Testis (tissue), 2 donors: ENCODE measurements at regions not wholly inside any gene's neighbourhood (a gene's known extent, or its start where the extent isn't known, plus 50 kb on each side); places are given as distances from the start of the nearest gene placed in this dataset.

Source experiments
- POLR2A ChIP-seq: fragments of 450-650 bp; IDR thresholded peaks from one replicate; pipeline ENCODE4 v1.6.1; 2017; ENCODE audit warnings: antibody characterized with exemption, mild to moderate bottlenecking, moderate library complexity
- TF ChIP-seq, protein P1 (sequence below), 3 experiments: fragments of 450-650 bp in 2 of 3; fragments of 200-600 bp in 1 of 3; sonication (generic) in 1 of 3; IDR thresholded peaks; one replicate each; pipeline ENCODE4 v1.5.1; 2016 to 2019; ENCODE audit warnings: antibody characterized with exemption in 3 of 3, mild to moderate bottlenecking in 2 of 3, moderate library complexity in 1 of 3

DNA sequence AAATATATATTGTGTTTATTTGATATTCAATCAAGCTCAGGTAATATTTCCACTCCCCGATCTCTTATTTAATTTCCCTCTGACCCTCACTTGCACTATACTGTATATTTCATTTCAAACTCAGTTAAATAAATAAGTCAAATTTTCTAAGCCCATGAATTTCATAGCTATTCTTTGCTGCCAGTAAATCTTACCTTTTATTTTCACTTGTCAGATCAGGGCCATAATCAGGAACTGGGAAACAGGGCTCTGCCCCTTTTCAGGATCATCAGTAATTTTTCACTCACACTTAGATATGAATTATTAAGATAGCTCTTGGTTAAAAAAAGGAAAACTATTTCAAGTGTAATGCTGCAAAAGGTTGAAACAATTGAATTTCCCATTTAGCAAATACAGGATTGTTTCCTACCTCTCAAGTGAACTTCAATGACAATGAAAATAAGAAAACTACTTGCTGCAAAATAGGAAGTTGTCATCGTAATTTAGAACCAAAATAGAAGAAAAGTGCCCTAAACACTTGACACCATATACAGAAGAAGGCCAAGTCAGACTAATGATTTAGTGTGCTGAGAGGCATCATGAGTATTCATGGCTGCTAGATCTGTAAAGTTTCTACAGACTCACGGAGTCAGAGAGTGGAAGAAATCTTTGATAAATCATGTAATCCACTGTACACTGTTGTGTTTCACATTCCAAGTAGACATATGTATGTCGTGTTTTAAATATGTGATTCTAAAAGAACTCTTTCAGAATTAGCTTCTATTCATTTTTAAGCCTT is 316.8 kb upstream of the CNTN5 start:
- TF ChIP-seq, protein P1, sequence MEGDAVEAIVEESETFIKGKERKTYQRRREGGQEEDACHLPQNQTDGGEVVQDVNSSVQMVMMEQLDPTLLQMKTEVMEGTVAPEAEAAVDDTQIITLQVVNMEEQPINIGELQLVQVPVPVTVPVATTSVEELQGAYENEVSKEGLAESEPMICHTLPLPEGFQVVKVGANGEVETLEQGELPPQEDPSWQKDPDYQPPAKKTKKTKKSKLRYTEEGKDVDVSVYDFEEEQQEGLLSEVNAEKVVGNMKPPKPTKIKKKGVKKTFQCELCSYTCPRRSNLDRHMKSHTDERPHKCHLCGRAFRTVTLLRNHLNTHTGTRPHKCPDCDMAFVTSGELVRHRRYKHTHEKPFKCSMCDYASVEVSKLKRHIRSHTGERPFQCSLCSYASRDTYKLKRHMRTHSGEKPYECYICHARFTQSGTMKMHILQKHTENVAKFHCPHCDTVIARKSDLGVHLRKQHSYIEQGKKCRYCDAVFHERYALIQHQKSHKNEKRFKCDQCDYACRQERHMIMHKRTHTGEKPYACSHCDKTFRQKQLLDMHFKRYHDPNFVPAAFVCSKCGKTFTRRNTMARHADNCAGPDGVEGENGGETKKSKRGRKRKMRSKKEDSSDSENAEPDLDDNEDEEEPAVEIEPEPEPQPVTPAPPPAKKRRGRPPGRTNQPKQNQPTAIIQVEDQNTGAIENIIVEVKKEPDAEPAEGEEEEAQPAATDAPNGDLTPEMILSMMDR (IDR thresholded peaks at IDR 0.05): no peak
- TF ChIP-seq POLR2A: no peak
